CD4-positive, CD25-positive, alpha-beta regulatory T cell (primary cell): ENCODE measurements at regions not wholly inside any gene's neighbourhood (a gene's known extent, or its start where the extent isn't known, plus 50 kb on each side); places are given as distances from the start of the nearest gene placed in this dataset.

ENCODE experiments used
- ATAC-seq, 2 donors: fragments of 150-1000 bp; cut with Tn5 transposase; one replicate each; pipeline ENCODE4 v1.10.0; 2021; ENCODE audit warnings: low read depth in 2 of 2, moderate number of reproducible peaks in 2 of 2, moderate library complexity in 1 of 2
- DNase-seq, 3 donors: peaks; one replicate each; pipeline versions ENCODE4 v3.0.0 to v3.0.0-alpha.2; 2012 to 2022; ENCODE audit warnings: mixed read lengths in 1 of 3
- H3K27ac ChIP-seq: one replicate; pipeline ENCODE4 v1.7.0; 2013; ENCODE audit warnings: mild to moderate bottlenecking, low read length; ENCODE audit not compliant: insufficient read depth, poor library complexity, severe bottlenecking
- H3K27me3 ChIP-seq: one replicate; pipeline ENCODE4 v1.7.0; 2013; ENCODE audit warnings: low read length; ENCODE audit not compliant: control insufficient read depth, insufficient read depth
- H3K36me3 ChIP-seq: one replicate; pipeline ENCODE4 v1.7.0; 2013; ENCODE audit warnings: mild to moderate bottlenecking, low read length, moderate library complexity; ENCODE audit not compliant: control insufficient read depth, insufficient read depth
- H3K4me1 ChIP-seq: 2 replicates; pipeline ENCODE4 v1.7.0; 2013; ENCODE audit warnings: mild to moderate bottlenecking, low read length; ENCODE audit not compliant: insufficient read depth, control insufficient read depth, poor library complexity, severe bottlenecking
- H3K4me3 ChIP-seq: one replicate; pipeline ENCODE4 v1.7.0; 2013; ENCODE audit warnings: low read depth, mild to moderate bottlenecking, low read length, moderate library complexity
- H3K9me3 ChIP-seq, 2 experiments: 1 replicate in 1 of 2; 2 replicates in 1 of 2; pipeline ENCODE4 v1.7.0; 2013; ENCODE audit warnings: low read length in 2 of 2, mild to moderate bottlenecking in 1 of 2, moderate library complexity in 1 of 2; ENCODE audit not compliant: control insufficient read depth in 2 of 2
- H3K27ac Mint-ChIP-seq, 3 donors: one replicate each; pipeline ENCODE4 v1.8.0; 2020 to 2022; ENCODE audit warnings: mild to moderate bottlenecking in 3 of 3, mixed read lengths in 3 of 3, moderate library complexity in 2 of 3
- H3K27me3 Mint-ChIP-seq: one replicate; pipeline ENCODE4 v1.8.0; 2022; ENCODE audit warnings: mild to moderate bottlenecking, mixed read lengths
- H3K36me3 Mint-ChIP-seq: one replicate; pipeline ENCODE4 v1.8.0; 2020; ENCODE audit warnings: mixed read lengths
- H3K4me1 Mint-ChIP-seq, 4 donors: one replicate each; pipeline ENCODE4 v1.8.0; 2020 to 2022; ENCODE audit warnings: mixed read lengths in 4 of 4, mild to moderate bottlenecking in 1 of 4
- H3K4me3 Mint-ChIP-seq, 4 donors: one replicate each; pipeline ENCODE4 v1.8.0; 2020 to 2022; ENCODE audit warnings: mild to moderate bottlenecking in 4 of 4, mixed read lengths in 4 of 4, moderate library complexity in 3 of 4
- H3K9me3 Mint-ChIP-seq, 7 donors: one replicate each; pipeline ENCODE4 v1.8.0; 2020 to 2022; ENCODE audit warnings: mixed read lengths in 7 of 7, mild to moderate bottlenecking in 3 of 7, moderate library complexity in 2 of 7

DNA sequence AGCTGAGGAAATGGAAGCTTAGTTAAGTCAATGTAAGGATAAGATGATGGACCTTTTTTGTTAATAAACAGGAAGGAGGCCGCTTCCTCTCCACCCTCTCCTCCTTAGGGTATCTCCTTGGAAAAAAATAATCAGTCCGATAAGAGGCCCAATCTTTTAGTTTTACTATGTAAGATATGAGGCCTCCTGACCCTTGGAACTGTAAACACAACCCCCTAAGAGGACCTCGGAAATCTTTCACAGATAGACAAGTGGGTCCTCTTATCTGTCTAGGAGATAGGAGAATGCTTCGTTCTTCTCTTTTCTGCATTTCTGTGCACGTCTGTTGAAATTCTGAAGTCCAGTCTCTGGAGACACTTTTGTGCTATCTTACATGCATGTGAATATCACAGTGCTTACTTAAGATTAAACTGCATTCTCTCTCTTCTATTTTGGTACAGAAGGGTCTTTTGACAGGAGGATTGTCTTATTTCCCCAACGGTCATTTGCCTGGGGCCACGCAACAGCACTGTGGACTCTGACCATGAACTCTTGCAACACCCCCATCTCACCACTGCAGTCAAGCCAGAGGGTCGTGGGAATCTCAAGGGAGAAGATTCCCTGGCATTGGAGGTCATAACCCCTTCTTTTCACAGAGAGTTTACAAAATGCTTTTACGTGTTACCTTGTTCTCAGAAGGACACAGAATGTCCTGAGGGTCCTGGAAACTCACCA lies 313.0 kb upstream of the RTL1 start:
- DNase-seq (no peak), ATAC-seq (no peak)
- H3K27me3 Mint-ChIP-seq: no peaks in the 10 kb centered on the region
- no peak overlapping the region for H3K27ac ChIP-seq
- H3K9me3 Mint-ChIP-seq: peaks cover 0 to 19% (median 6%) of the 10 kb centered on the region in 7 donors
- H3K27me3 ChIP-seq: no peaks in the 10 kb centered on the region
- H3K4me3 Mint-ChIP-seq: no peak overlapping the region
- H3K9me3 ChIP-seq: peaks cover 1 to 5% of the 10 kb centered on the region in 2 experiments
- no peak overlapping the region for H3K27ac Mint-ChIP-seq
- no peaks in the 10 kb centered on the region for H3K36me3 ChIP-seq
- H3K4me1 Mint-ChIP-seq: no peaks in the 10 kb centered on the region
- no peaks in the 10 kb centered on the region for H3K36me3 Mint-ChIP-seq
- H3K4me1 ChIP-seq: no peaks in the 10 kb centered on the region
- no peak overlapping the region for H3K4me3 ChIP-seq

DNA sequence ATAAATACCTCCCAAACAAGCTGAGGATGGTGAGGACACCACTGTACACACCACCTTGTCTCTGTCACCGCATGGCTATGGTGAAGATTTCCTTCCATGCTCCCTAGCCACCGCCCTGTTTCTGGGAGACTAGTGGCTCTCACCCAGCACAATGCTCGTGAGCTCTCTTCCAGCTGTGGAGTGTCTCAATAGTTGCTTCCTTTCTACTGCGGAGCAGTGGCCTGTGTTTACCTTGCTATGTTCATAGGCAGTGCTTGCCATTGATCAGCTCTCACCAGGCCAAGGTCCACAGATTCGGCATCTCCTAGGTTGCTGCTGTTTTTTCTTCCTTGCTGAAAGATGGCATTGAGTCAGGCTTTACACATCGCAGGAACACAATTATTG lies 313.6 kb upstream of the RTL1 start:
- H3K4me1 Mint-ChIP-seq: no peaks in the 10 kb centered on the region
- H3K36me3 Mint-ChIP-seq: no peaks in the 10 kb centered on the region

DNA sequence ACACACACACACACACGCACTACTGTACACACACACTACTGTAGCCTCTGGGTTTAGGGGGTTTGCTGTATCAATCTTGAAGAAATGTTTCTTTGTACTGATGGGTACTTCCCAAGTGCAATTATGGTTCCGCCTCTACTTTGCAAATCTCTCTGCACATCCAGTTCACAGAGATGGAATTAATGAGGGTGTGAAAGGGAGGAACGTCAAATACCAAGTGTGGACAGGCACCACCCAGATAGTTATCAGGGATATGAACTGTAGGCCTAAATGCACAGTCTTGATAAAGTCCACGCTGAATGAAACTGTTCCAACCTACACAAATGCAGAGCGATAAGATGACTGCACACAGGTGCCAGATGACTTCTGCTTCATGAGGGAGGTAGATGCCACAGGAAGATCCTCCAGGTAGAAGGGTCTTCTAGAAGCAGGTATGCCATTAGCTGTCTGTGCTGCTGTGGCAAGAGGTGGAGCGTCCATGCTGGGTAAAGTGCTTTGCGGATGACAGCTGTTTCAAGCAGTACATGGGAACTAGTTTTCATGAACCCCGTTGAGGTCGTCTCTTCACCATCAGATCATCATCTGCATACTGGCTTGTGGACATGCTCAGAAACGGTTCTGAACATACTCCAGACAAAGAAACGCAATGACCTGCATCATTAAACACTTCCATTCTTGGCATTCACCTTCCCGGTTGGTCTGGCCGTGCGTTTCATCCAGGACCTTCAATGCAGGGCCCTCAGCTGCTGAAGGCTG lies 314.3 kb upstream of the RTL1 start:
- Mint-ChIP-seq H3K4me3 (no peak overlapping the region), H3K27ac (no peak overlapping the region), H3K27me3 (no peaks in the 10 kb centered on the region), H3K9me3 (peaks cover 0 to 13% (median 2%) of the 10 kb centered on the region in 7 donors), H3K36me3 (no peaks in the 10 kb centered on the region), H3K4me1 (no peaks in the 10 kb centered on the region)
- Histone ChIP-seq H3K27me3 (no peaks in the 10 kb centered on the region), H3K36me3 (no peaks in the 10 kb centered on the region), H3K4me3 (no peak overlapping the region), H3K9me3 (peaks cover 1 to 5% of the 10 kb centered on the region in 2 experiments), H3K27ac (no peak overlapping the region), H3K4me1 (no peaks in the 10 kb centered on the region)
- DNase-seq: no peak
- ATAC-seq: no peak

More for the DNA sequence above, 313.6 kb upstream of the RTL1 start:
- Histone ChIP-seq H3K4me1 (no peaks in the 10 kb centered on the region), H3K36me3 (no peaks in the 10 kb centered on the region), H3K9me3 (peaks cover 1 to 5% of the 10 kb centered on the region in 2 experiments), H3K27ac (no peak overlapping the region), H3K4me3 (no peak overlapping the region), H3K27me3 (no peaks in the 10 kb centered on the region)
- no peak for ATAC-seq
- Mint-ChIP-seq H3K27ac (no peak overlapping the region), H3K27me3 (no peaks in the 10 kb centered on the region), H3K4me3 (no peak overlapping the region), H3K9me3 (peaks cover 0 to 16% (median 3%) of the 10 kb centered on the region in 7 donors)
- DNase-seq: no peak

DNA sequence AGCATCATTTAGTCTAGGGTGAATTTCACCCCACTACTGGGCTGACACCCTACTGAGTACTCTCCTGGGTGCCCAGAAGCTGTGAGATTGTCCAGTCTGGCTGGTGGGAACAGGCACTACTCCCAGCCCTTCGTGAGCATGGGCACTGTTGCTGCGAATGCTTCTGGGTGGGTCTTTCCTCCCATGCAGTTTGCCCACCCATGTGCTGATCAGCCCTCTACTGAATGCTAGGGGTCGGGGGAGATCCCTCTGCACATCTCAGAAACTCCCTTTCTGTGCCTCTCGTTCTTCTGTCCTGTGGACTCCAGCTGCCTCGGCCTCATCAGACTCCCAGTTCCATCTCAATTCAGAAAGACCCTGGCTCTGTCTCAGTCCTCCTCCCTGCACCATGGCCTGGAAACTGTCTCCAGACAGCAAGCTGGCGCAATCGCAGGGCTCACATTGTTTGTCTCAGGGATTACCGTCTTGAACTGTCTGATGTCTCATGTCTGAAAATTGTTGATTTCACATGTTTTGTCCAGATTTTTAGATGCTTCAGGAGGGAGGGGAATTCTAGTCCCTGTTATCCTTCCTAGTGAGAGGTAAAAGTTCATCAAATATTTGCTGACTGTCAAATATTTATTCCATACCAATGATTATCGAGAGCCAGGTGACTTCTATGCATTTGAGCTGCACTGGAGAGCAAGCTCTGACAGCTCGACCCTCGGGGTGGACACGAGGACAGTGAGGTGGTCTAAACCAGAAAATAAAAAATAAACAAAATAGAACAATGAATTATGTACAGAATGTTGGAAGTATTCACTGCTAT lies 316.6 kb upstream of the RTL1 start:
- no peaks in the 10 kb centered on the region for H3K27me3 Mint-ChIP-seq
- Histone ChIP-seq H3K4me1 (no peaks in the 10 kb centered on the region), H3K4me3 (no peak overlapping the region), H3K27me3 (no peaks in the 10 kb centered on the region), H3K9me3 (no peaks in the 10 kb centered on the region), H3K27ac (no peak overlapping the region), H3K36me3 (no peaks in the 10 kb centered on the region)
- no peak overlapping the region for H3K4me3 Mint-ChIP-seq
- DNase-seq (no peak), ATAC-seq (no peak)
- H3K4me1 Mint-ChIP-seq: no peaks in the 10 kb centered on the region
- peaks cover 0 to 2% (median 0%) of the 10 kb centered on the region in 7 donors for H3K9me3 Mint-ChIP-seq
- no peak overlapping the region for H3K27ac Mint-ChIP-seq
- H3K36me3 Mint-ChIP-seq: no peaks in the 10 kb centered on the region

DNA sequence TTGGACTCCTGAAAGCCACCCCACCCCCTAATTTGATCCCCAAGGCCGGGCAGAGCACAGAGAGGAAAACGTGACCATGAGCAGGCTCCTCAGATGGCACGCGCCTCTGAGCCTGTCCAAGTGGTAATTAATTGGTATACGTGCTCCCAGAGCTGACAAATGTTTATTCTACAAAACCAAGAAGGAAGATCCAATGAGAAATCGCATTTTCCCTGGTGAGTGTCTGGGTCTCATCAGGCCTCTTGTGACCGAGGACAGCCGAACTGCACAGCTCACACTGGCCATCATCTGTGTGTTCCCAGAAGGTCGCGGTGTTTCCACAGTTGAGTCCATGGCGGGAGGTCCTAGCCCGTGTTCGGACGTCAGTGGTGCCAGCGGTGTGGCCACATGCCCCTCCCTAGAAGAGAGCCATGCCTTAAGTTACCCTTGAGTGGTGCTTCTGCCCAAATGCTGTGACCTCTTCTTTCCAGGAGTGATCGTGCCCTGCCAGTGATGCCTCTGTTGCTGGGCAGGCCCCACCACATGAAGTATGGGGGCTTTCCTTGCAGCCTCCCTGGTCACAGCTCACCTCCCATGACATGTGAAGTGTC lies 317.5 kb upstream of the RTL1 start:
- DNase-seq (no peak), ATAC-seq (no peak)
- Mint-ChIP-seq H3K9me3 (peaks cover 0 to 1% (median 0%) of the 10 kb centered on the region in 7 donors), H3K4me3 (no peak overlapping the region), H3K4me1 (no peaks in the 10 kb centered on the region), H3K27me3 (no peaks in the 10 kb centered on the region), H3K36me3 (no peaks in the 10 kb centered on the region), H3K27ac (no peak overlapping the region)
- no peaks in the 10 kb centered on the region for H3K9me3 ChIP-seq
- H3K27me3 ChIP-seq: no peaks in the 10 kb centered on the region
- no peak overlapping the region for H3K27ac ChIP-seq
- no peak overlapping the region for H3K4me3 ChIP-seq
- H3K4me1 ChIP-seq: no peaks in the 10 kb centered on the region
- no peaks in the 10 kb centered on the region for H3K36me3 ChIP-seq

DNA sequence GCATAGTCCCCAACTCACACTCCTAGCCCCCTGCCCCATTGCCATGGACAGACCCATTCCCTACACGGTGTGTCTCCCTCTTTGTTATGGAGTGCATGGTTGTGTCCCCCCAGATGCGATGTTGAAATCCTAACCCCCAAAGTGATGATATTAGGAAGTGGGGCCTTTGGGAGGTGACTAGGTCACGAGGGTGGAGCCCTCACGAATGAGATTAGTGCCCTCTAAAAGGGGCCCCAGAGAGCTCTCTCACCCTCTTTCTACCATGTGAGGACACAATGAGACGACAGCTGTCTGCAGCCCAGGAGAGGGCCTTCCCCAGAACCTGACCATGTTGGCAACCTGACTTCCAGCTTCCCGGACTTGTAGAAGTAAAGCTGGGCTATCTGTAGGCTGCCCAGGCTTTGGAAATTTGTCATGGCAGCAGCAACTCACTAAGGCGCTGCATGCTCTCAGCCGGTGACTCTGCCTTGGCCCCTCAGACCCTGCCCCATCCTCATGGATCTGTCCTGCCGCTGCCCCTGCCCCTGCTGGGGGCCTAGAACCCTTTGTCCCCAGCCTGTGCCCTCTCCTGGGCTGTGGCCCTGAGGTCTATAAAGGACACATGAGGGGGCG lies 318.1 kb upstream of the RTL1 start:
- no peaks in the 10 kb centered on the region for H3K27me3 Mint-ChIP-seq
- no peak overlapping the region for H3K27ac Mint-ChIP-seq
- Histone ChIP-seq H3K27me3 (no peaks in the 10 kb centered on the region), H3K4me1 (no peaks in the 10 kb centered on the region), H3K4me3 (no peak overlapping the region), H3K9me3 (no peaks in the 10 kb centered on the region), H3K27ac (no peak overlapping the region), H3K36me3 (no peaks in the 10 kb centered on the region)
- ATAC-seq (no peak), DNase-seq (no peak)
- H3K4me3 Mint-ChIP-seq: no peak overlapping the region
- H3K36me3 Mint-ChIP-seq: no peaks in the 10 kb centered on the region
- no peaks in the 10 kb centered on the region for H3K4me1 Mint-ChIP-seq
- peaks cover 0 to 1% (median 0%) of the 10 kb centered on the region in 7 donors for H3K9me3 Mint-ChIP-seq

DNA sequence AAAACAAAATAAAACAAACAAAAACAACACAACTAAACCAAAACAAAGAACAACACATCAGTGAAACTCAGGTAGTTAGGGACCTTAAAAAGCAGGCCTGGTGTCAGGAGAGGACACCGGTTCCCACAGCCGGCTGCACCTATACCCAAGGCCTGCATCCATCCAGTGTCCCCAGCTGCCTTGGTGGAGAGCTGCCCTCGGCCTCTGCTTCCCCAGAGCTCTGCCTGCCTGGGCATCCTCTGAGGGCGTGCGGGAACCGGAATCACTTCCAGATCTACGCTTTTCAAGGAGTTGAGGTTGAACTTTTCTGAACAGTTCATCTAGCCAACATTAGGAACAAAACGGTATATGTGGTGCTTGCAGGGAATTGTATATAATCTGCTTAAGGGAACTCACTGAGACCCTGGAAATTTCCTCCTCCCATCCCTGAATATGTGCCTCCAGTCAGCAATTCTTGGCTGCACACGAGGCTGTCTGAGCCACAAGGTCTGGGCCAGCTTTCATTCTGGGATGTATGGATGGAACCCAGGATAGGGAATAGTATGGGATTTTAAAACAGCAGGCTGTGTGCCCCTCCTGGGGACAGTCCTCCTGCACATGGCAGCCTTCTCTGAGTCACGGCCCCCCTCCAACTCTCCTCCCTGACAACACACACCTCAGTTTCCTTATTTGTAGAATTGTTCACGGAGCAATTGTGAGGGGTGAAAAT lies 319.0 kb upstream of the RTL1 start:
- DNase-seq (no peak), ATAC-seq (no peak)
- no peak overlapping the region for H3K27ac Mint-ChIP-seq
- H3K4me1 Mint-ChIP-seq: no peaks in the 10 kb centered on the region
- no peaks in the 10 kb centered on the region for H3K27me3 ChIP-seq
- no peaks in the 10 kb centered on the region for H3K27me3 Mint-ChIP-seq
- H3K4me3 ChIP-seq: no peak overlapping the region
- H3K9me3 Mint-ChIP-seq: peaks cover 0 to 1% (median 0%) of the 10 kb centered on the region in 7 donors
- H3K9me3 ChIP-seq: no peaks in the 10 kb centered on the region
- H3K4me1 ChIP-seq: no peaks in the 10 kb centered on the region
- H3K27ac ChIP-seq: no peak overlapping the region
- H3K36me3 Mint-ChIP-seq: no peaks in the 10 kb centered on the region
- H3K4me3 Mint-ChIP-seq: no peak overlapping the region
- no peaks in the 10 kb centered on the region for H3K36me3 ChIP-seq
